GM12874 (cell line): ENCODE measurements at regions not wholly inside any gene's neighbourhood (a gene's known extent, or its start where the extent isn't known, plus 50 kb on each side); places are given as distances from the start of the nearest gene placed in this dataset.

Experiments
- TF ChIP-seq, protein P1 (sequence below): IDR thresholded peaks from 2 replicates; pipeline ENCODE4 v1.5.1; 2011; ENCODE audit warnings: low read depth, mild to moderate bottlenecking, control low read depth, low read length, moderate library complexity; ENCODE audit not compliant: insufficient read depth

DNA sequence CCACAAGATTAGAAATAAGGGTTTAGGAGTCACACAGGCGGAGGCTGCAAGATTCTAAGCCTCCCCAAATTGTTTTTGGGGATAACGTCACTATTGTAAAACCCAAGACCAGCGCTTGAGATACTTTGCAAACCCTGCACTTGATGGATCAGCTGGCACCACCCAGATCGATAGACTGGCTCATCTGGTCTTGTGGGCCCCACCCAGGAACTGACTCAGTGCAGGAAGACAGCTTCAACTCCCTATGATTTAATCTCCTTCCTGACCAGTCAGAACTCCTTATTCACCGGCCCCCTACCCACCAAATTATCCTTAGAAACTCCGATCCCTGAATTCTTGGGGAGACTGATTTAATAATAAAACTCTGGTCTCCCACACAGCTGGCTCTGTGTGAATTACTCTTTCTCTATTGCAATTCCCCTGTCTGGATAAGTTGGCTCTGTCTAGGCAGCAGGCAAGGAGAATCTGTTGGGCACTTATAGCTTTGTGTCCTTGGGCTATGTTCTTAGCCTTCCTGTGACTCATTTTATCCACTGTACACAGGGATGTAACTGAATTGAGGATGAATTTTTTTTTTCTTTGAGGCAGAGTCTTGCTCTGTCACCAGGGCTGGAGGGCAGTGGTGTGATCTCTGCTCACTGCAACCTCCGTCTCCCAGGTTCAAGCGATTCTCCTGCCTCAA is 64.4 kb upstream of the CARD11 start:
- TF ChIP-seq, protein P1, sequence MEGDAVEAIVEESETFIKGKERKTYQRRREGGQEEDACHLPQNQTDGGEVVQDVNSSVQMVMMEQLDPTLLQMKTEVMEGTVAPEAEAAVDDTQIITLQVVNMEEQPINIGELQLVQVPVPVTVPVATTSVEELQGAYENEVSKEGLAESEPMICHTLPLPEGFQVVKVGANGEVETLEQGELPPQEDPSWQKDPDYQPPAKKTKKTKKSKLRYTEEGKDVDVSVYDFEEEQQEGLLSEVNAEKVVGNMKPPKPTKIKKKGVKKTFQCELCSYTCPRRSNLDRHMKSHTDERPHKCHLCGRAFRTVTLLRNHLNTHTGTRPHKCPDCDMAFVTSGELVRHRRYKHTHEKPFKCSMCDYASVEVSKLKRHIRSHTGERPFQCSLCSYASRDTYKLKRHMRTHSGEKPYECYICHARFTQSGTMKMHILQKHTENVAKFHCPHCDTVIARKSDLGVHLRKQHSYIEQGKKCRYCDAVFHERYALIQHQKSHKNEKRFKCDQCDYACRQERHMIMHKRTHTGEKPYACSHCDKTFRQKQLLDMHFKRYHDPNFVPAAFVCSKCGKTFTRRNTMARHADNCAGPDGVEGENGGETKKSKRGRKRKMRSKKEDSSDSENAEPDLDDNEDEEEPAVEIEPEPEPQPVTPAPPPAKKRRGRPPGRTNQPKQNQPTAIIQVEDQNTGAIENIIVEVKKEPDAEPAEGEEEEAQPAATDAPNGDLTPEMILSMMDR = no peak

DNA sequence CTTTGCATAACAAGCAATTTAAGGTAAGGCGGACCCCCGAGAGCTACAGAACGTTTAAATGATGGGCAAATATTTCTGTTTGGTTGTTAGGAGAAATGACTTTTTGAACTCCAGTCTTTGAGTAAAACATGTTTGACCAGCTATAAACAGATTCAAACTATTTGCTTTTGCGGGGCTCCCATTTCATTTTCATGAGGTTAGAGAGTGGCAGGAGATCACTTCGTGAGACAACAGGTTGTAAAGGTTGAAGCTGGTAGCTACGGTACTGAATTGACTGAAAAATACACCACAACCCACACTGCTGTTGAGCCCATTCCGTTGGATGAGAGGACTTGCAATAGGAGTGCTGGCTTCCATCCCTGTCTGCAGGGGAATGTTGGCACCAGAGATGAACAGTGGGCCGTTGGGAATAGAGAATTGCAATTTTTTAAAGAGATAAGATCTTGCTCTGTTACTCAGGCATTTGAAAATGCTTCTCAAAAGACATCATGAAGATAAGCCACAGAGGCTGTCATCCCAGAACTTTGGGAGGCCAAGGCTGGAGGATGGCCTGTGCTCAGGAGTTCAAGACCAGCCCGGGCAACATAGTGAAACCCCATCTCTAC is 65.7 kb upstream of the CARD11 start:
- TF ChIP-seq, protein P1 = no peak

GRCh38 chr7:3112479-3113134 is 68.9 kb upstream of the CARD11 start:
- TF ChIP-seq, protein P1 = no peak

DNA sequence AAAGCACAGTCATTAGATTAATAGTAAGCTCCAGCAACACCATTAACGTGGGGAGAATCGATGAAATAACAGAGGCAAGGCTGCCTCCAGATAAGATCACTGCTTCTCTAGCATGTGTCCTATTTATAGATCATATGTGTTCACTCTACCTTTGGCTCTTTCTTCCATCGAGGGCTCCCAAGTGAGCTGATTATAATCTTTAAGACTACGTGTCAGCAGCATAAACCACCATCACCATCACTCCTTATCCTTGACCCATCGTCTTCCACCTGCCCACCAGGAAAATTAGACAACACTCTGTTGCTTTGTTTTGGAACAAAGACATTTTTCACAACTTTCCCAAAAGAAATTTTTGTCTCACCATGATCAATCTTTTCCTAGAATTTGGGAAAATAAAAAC is 71.2 kb upstream of the CARD11 start:
- TF ChIP-seq, protein P1 = no peak

DNA sequence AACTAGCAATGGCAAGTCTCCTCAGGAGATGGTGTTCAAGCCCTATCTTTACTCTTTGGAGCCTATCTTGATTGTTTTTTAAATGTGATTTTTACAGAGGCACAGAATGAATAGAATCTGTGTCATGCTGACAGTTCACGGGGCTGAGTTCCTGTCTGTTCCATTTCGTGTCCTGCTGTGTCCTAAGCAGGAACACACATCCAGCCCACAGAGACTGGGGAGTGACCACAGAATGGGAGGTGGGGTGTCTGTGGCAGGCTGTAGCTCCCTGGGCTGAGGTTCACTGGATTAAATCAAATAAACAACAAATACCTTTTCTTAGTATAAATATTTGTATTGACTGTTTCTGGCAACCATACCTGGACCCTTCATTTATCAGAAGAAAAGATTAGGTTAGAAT is 73.4 kb upstream of the CARD11 start:
- TF ChIP-seq, protein P1 = no peak

DNA sequence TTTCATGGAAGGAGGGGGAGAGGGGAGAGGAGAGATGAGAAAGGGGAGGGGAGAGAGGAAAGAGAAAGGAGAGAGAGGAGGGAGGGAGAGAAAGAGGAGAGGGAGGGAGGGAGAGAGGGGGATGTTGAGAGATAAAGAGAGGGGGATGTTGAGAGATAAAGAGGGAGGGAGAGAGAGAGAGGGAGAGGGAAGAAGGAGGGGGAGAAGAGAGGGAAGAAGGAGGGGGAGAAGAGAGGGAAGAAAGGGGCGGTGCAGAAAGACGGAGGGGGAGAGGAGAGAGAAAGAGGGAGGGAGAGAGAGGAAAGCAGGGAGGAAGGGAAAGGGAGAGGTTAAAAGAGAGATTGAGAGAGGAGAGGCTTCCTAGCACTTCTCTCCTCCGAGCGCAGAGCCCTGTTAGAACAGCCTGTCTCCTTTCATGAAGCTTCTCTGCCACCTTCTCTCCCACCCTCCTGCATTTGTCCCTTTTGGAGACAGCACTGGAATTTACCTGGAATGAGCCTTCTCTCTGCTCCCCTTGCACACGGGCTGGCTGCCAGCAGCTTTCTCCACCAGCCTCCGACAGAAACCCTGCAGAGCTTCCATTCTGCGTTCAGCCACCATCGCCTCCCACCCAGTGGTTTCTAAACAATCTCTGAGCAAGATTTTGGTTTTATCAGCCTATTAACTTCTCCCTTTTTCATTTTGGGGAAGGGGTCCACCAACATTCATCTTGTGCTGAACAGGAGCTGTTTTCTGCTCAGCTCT is 74.0 kb upstream of the CARD11 start:
- TF ChIP-seq, protein P1 = no peak

GRCh38 chr7:3119963-3120362 is 76.3 kb upstream of the CARD11 start:
- TF ChIP-seq, protein P1 = no peak
